ENCODE measurements at regions not wholly inside any gene's neighbourhood (a gene's known extent, or its start where the extent isn't known, plus 50 kb on each side); places are given as distances from the start of the nearest gene placed in this dataset.

DNA sequence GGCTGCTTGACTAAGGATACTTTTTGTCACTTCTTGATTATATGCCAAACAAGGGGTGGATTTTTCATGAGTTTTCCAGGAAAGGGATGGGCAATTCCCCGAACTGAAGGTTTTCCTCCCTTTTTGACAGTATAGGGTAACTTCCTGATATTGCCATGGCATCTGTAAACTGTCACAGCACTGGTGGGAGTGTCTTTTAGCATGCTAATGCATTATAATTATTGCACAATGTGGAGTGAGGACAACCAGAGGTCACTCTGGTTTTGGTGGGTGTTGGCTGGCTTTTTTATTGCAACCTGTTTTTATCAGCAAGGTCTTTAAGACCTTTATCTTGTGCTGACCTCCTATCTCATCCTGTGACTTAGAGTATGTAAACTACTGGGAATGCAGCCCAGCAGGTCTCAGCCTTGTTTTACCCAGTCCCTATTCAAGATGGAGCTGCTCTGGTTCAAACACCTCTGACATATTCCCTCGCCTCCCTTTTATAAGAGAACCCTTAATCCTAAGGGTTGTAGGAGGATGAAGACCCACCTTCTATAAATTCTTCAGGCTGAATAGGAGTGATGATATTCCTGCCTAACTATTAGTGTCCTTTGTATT lies 471.2 kb downstream of the ATP23 start:
- no peak for DNase-seq (ENCODE audit: extremely low spot score, unreplicated experiment)
- H3K27ac Mint-ChIP-seq, result peak overlapping the region; percentile 82
- H3K36me3 Mint-ChIP-seq, result no peaks in the 10 kb centered on the region
- peaks cover 33% of the 10 kb centered on the region for H3K4me1 Mint-ChIP-seq (ENCODE audit: unreplicated experiment)
- no peak for TF ChIP-seq CTCF (conservative IDR thresholded peaks at IDR 0.05)
- peaks cover 3% of the 10 kb centered on the region for H3K9me3 Mint-ChIP-seq
- H3K4me3 Mint-ChIP-seq, result no peak overlapping the region
- no peaks in the 10 kb centered on the region for H3K27me3 Mint-ChIP-seq

DNA sequence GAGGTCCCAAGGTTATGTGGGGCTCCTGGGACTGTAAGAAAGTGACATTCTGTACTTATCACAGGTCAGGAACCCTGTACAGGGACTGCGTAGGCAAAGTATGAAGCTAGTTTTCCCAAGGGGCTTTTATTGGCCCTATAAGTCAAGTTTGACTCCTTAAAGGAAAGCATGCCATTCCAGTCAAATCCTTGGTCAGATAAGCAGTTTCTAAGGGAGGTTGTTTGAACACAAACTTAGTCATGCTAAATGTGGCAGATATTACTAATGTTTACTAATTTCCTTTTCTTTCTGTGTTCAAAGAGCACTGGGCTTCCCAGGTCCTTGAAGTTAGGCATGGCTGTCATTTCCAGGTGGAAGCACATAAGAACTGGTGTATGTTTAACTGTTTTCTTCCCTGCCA lies 472.4 kb downstream of the ATP23 start:
- peaks cover 3% of the 10 kb centered on the region for H3K9me3 Mint-ChIP-seq
- H3K4me3 Mint-ChIP-seq, result no peak overlapping the region
- peaks cover 29% of the 10 kb centered on the region for H3K4me1 Mint-ChIP-seq (ENCODE audit: unreplicated experiment)
- DNase-seq (ENCODE audit: extremely low spot score, unreplicated experiment), result no peak
- no peaks in the 10 kb centered on the region for H3K36me3 Mint-ChIP-seq
- no peaks in the 10 kb centered on the region for H3K27me3 Mint-ChIP-seq
- TF ChIP-seq CTCF (conservative IDR thresholded peaks at IDR 0.05), result no peak
- H3K27ac Mint-ChIP-seq, result peak overlapping the region; percentile 82

GRCh38 chr12:58414398-58414871 lies 473.1 kb downstream of the ATP23 start:
- H3K27ac Mint-ChIP-seq, result peak overlapping the region; percentile 82
- no peaks in the 10 kb centered on the region for H3K27me3 Mint-ChIP-seq
- peaks cover 2% of the 10 kb centered on the region for H3K9me3 Mint-ChIP-seq
- no peaks in the 10 kb centered on the region for H3K36me3 Mint-ChIP-seq
- H3K4me1 Mint-ChIP-seq (ENCODE audit: unreplicated experiment), result peaks cover 30% of the 10 kb centered on the region
- H3K4me3 Mint-ChIP-seq, result no peak overlapping the region
- no peak for DNase-seq (ENCODE audit: extremely low spot score, unreplicated experiment)
- TF ChIP-seq CTCF (conservative IDR thresholded peaks at IDR 0.05), result no peak

DNA sequence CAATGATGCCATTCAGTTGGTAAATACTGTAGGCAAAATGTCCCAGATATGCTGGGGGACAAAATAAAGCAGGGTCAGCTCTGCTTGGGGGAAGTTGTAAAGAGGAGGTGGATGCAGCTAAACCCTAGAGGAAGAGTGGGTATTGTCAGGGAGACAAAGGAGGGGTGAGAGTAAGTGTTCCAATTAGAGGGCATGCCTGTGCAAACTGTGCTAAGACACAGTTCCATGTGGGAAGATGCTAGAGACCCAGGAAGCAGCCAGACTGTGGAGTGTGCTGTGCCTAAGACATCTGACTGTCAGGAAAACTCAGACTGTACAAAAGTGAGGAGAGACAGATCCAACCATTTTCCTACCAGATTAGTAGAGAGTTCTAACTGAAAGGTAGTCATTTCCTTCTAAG lies 474.3 kb downstream of the ATP23 start:
- H3K27me3 Mint-ChIP-seq, result no peaks in the 10 kb centered on the region

GRCh38 chr12:58416236-58416635 lies 474.9 kb downstream of the ATP23 start:
- no peaks in the 10 kb centered on the region for H3K9me3 Mint-ChIP-seq
- peaks cover 44% of the 10 kb centered on the region for H3K4me1 Mint-ChIP-seq (ENCODE audit: unreplicated experiment)
- H3K36me3 Mint-ChIP-seq, result no peaks in the 10 kb centered on the region
- no peaks in the 10 kb centered on the region for H3K27me3 Mint-ChIP-seq
- no peak for DNase-seq (ENCODE audit: extremely low spot score, unreplicated experiment)
- H3K4me3 Mint-ChIP-seq, result no peak overlapping the region
- TF ChIP-seq CTCF (conservative IDR thresholded peaks at IDR 0.05), result no peak
- peak overlapping the region; percentile 17 for H3K27ac Mint-ChIP-seq

More for the DNA sequence above, 474.3 kb downstream of the ATP23 start:
- peak overlapping the region; percentile 17 for H3K27ac Mint-ChIP-seq
- no peak for DNase-seq (ENCODE audit: extremely low spot score, unreplicated experiment)
- no peak overlapping the region for H3K4me3 Mint-ChIP-seq
- H3K36me3 Mint-ChIP-seq, result no peaks in the 10 kb centered on the region
- peaks cover 41% of the 10 kb centered on the region for H3K4me1 Mint-ChIP-seq (ENCODE audit: unreplicated experiment)
- H3K9me3 Mint-ChIP-seq, result no peaks in the 10 kb centered on the region
- no peak for TF ChIP-seq CTCF (conservative IDR thresholded peaks at IDR 0.05)

All from type B pancreatic cell (in vitro differentiated cells).